Spleen (tissue), 11 donors: ENCODE measurements at regions not wholly inside any gene's neighbourhood (a gene's known extent, or its start where the extent isn't known, plus 50 kb on each side); places are given as distances from the start of the nearest gene placed in this dataset.

Experiments
- DNase-seq: peaks from one replicate; pipeline ENCODE4 v3.0.0-alpha.2; 2020
- H3K27ac ChIP-seq, 8 donors: fragments of 200-600 bp; sonication (generic) in 7 of 8; 1 replicate in 4 of 8; 2 replicates in 4 of 8; pipeline versions ENCODE4 v1.5.0 to v1.8.0; 2016 to 2021; ENCODE audit warnings: inconsistent platforms in 4 of 8, mild to moderate bottlenecking in 4 of 8, moderate library complexity in 1 of 8
- H3K27me3 ChIP-seq, 7 donors: fragments of 200-600 bp; sonication (generic) in 6 of 7; replicated peaks in 1 of 7; 1 replicate in 4 of 7; 2 replicates in 3 of 7; pipeline versions ENCODE4 v1.5.0 to v1.8.0; 2016 to 2021; ENCODE audit warnings: inconsistent platforms in 3 of 7, mild to moderate bottlenecking in 1 of 7
- H3K36me3 ChIP-seq, 6 donors: fragments of 200-600 bp; sonication (generic) in 5 of 6; 1 replicate in 4 of 6; 2 replicates in 2 of 6; pipeline versions ENCODE4 v1.5.0 to v1.8.0; 2016 to 2021; ENCODE audit warnings: inconsistent platforms in 2 of 6
- H3K4me1 ChIP-seq, 6 donors: fragments of 200-600 bp; sonication (generic) in 5 of 6; 1 replicate in 3 of 6; 2 replicates in 3 of 6; pipeline versions ENCODE4 v1.5.0 to v1.8.0; 2016 to 2021; ENCODE audit warnings: inconsistent platforms in 3 of 6
- H3K4me3 ChIP-seq, 8 donors: fragments of 200-600 bp; sonication (generic) in 7 of 8; 1 replicate in 4 of 8; 2 replicates in 4 of 8; pipeline versions ENCODE4 v1.5.0 to v1.8.0; 2016 to 2021; ENCODE audit warnings: inconsistent platforms in 4 of 8, mild to moderate bottlenecking in 4 of 8, moderate library complexity in 2 of 8
- H3K9me3 ChIP-seq, 8 donors: fragments of 200-600 bp; sonication (generic) in 7 of 8; 1 replicate in 4 of 8; 2 replicates in 4 of 8; pipeline versions ENCODE4 v1.5.0 to v1.8.0; 2016 to 2021; ENCODE audit warnings: inconsistent platforms in 4 of 8
- POLR2A ChIP-seq, 3 donors: fragments of 450-650 bp; IDR thresholded peaks; one replicate each; pipeline ENCODE4 v1.5.1; 2017; ENCODE audit warnings: antibody characterized with exemption in 3 of 3, mild to moderate bottlenecking in 1 of 3
- POLR2AphosphoS5 ChIP-seq, 3 donors: sonication (generic); formaldehyde crosslinking; IDR thresholded peaks; one replicate each; pipeline ENCODE4 v1.5.1; 2017; ENCODE audit warnings: antibody characterized with exemption in 3 of 3
- WGBS, 5 donors: extraction: QIAGEN DNeasy Blood & Tissue Kit in 3 of 5; methylation state at CpG; one replicate each; pipeline versions ENCODE4 v1.1.5 to v1.1.7; 2013 to 2018; 5-methylcytosine and 5-hydroxymethylcytosine counted together
- intact Hi-C: fragments of 100-400 bp; cut with DNase I; formaldehyde crosslinking; loops from one replicate; pipeline ENCODE4 v1.15.0; 2023; ENCODE audit warnings: low total_unique reads
- TF ChIP-seq, protein P1 (sequence below), 11 experiments: fragments of 200-600 bp in 7 of 11; fragments of 450-650 bp in 4 of 11; sonication (generic) in 4 of 11; IDR thresholded peaks in 8 of 11; conservative IDR thresholded peaks in 3 of 11; 1 replicate in 7 of 11; 2 replicates in 4 of 11; pipeline versions ENCODE4 v1.4.0 to v1.8.0; 2016 to 2021; ENCODE audit warnings: antibody characterized with exemption in 11 of 11, inconsistent platforms in 4 of 11, mild to moderate bottlenecking in 1 of 11
- donor health status: healthy with polysubstance abuse.
- donor health status: DM: no; HTN: no; CAD: no; lungs with moderate emphysema.
- donor health status: DM: no; HTN: no; CAD: no.
- donor health status: Bipolar disorder and iron deficiency.
- donor health status: healthy.
- donor health status: DM: no; HTN: no; CAD: no.
- donor health status: DM: yes; HTN: yes; CAD: no.

DNA sequence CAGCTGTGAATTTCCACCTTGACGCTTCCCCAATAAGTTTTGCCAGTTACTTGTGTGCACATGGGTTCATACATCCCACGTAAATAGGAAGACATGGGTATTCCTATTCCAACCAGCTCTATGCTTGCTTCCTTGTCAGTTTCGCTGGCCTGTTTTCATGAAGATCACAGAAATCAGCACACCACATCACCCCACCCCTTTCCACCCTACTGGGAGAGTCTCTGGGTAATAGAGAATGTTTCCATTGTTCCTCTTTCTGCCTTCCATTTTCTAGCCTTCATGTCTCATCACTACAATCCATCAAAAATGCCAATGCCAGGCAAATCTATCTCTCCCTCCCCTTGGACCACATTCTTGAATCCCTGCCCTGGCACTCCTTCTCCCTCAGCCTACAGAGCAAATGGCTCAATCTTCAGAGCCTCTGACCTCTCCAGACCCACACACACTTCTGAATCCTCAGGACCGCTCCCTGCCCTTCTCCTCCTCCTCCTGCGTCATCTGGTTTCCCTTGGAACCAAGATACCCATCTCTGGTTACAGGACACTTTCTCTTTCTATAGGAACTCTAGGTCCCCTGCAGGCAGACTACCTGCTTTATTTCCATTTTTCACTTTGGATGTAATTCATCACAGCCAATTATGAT, 323.3 kb downstream of the DHX15 start:
- no peaks in the 10 kb centered on the region for H3K27me3 ChIP-seq
- intact Hi-C loops: no loop called here
- TF ChIP-seq POLR2AphosphoS5 (IDR thresholded peaks at IDR 0.05) (no peak), POLR2A (IDR thresholded peaks at IDR 0.05) (no peak)
- TF ChIP-seq, protein P1, sequence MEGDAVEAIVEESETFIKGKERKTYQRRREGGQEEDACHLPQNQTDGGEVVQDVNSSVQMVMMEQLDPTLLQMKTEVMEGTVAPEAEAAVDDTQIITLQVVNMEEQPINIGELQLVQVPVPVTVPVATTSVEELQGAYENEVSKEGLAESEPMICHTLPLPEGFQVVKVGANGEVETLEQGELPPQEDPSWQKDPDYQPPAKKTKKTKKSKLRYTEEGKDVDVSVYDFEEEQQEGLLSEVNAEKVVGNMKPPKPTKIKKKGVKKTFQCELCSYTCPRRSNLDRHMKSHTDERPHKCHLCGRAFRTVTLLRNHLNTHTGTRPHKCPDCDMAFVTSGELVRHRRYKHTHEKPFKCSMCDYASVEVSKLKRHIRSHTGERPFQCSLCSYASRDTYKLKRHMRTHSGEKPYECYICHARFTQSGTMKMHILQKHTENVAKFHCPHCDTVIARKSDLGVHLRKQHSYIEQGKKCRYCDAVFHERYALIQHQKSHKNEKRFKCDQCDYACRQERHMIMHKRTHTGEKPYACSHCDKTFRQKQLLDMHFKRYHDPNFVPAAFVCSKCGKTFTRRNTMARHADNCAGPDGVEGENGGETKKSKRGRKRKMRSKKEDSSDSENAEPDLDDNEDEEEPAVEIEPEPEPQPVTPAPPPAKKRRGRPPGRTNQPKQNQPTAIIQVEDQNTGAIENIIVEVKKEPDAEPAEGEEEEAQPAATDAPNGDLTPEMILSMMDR (IDR thresholded peaks at IDR 0.05 in 8 of 11, conservative IDR thresholded peaks at IDR 0.05 in 3 of 11): no peak
- no peaks in the 10 kb centered on the region for H3K36me3 ChIP-seq
- WGBS, 5 donors: 77 to 86% (median 77%) methylated on average over 5 of the region's 5 CpGs
- no peak for DNase-seq
- H3K4me1 ChIP-seq: no peaks in the 10 kb centered on the region
- no peak overlapping the region for H3K27ac ChIP-seq
- H3K4me3 ChIP-seq: no peak overlapping the region
- no peaks in the 10 kb centered on the region for H3K9me3 ChIP-seq

DNA sequence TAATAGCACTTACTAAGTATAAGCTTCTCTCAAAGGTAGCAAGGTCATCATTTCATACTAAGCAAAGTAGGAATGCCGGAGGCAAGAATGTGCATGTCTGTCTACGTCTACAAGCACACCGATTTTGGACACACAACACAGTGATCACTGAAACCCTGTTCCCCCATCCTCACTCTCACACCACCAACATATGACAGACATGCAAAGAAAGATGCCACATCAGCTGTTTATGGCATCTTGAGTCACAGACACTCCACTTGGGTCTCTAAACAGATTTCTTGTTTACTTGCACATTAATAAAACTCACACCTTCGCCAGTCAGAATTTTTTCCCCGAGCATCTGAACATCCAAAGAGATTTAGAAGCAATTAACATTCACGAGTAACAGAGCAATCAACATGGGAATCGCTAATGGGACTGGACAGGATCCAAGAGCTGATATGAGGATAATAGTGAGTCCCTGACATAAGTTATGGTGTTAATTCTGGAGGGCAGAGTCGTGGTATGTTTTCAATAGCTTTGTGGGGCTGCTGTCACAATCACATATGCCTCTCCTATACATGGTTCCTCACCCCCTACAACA, 324.1 kb downstream of the DHX15 start:
- H3K4me3 ChIP-seq: no peak overlapping the region
- no peaks in the 10 kb centered on the region for H3K27me3 ChIP-seq
- H3K4me1 ChIP-seq: no peaks in the 10 kb centered on the region
- no peaks in the 10 kb centered on the region for H3K36me3 ChIP-seq
- intact Hi-C loops: no loop called here
- DNase-seq: no peak
- no peaks in the 10 kb centered on the region for H3K9me3 ChIP-seq
- TF ChIP-seq POLR2A (IDR thresholded peaks at IDR 0.05) (no peak), POLR2AphosphoS5 (IDR thresholded peaks at IDR 0.05) (no peak)
- TF ChIP-seq, protein P1 (IDR thresholded peaks at IDR 0.05 in 8 of 11, conservative IDR thresholded peaks at IDR 0.05 in 3 of 11): no peak
- no peak overlapping the region for H3K27ac ChIP-seq
- WGBS, 5 donors: 66 to 86% (median 67%) methylated on average over 8 of the region's 8 CpGs

DNA sequence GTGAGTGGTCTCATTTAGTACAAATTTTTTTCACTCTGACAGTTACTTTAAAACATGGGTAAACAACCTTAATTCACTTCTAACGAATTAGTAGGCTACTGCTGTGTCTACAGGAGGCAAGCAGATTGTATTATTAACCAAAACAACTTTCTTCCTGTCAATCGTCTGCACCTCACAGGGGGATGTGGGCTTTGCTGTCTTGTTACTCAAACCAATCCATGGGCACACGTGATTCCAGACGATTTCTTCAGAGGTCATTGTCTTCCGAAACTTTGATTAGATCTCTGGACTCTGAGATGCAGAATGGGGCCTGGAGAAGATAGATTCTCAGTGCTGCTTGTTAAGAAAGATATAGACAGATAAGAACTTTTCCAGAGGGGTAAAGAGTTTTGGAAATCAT, 327.8 kb downstream of the DHX15 start:
- Histone ChIP-seq H3K27ac (no peak overlapping the region), H3K27me3 (no peaks in the 10 kb centered on the region), H3K4me3 (no peak overlapping the region), H3K36me3 (no peaks in the 10 kb centered on the region), H3K9me3 (no peaks in the 10 kb centered on the region), H3K4me1 (no peaks in the 10 kb centered on the region)
- intact Hi-C loops: no loop called here
- no peak for DNase-seq
- WGBS, 5 donors: 31 to 37% (median 36%) methylated on average over 5 of the region's 5 CpGs
- no peak for TF ChIP-seq POLR2A (IDR thresholded peaks at IDR 0.05)
- TF ChIP-seq, protein P1 (IDR thresholded peaks at IDR 0.05 in 8 of 11, conservative IDR thresholded peaks at IDR 0.05 in 3 of 11): no peak
- no peak for TF ChIP-seq POLR2AphosphoS5 (IDR thresholded peaks at IDR 0.05)

DNA sequence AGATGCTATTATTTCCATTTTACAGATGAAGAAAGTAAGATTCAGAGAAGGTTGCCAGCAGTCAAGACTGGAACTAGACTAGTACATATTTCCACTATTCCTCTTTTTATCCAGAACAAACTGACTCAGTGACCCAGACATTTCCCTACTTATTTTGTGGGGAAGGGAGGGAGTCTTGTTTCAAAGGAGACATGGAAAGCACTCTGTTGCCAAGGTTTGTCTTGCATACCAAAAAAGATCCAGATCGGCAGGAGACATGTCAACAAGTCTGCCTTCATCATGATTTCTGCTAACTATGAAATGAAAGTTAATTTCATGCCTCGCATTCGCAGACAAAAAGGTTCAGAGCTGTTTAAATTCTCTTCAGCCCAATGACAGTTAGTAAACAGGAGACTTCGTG, 328.3 kb downstream of the DHX15 start:
- intact Hi-C loops: no loop called here
- no peak for TF ChIP-seq POLR2AphosphoS5 (IDR thresholded peaks at IDR 0.05)
- TF ChIP-seq POLR2A (IDR thresholded peaks at IDR 0.05): no peak
- TF ChIP-seq, protein P1 (IDR thresholded peaks at IDR 0.05 in 8 of 11, conservative IDR thresholded peaks at IDR 0.05 in 3 of 11): no peak
- no peaks in the 10 kb centered on the region for H3K27me3 ChIP-seq

More for the DNA sequence above, 328.3 kb downstream of the DHX15 start:
- 71 to 84% (median 74%) methylated on average over 4 of the region's 4 CpGs for WGBS, 5 donors
- no peak for DNase-seq
- H3K9me3 ChIP-seq: no peaks in the 10 kb centered on the region
- H3K4me1 ChIP-seq: no peaks in the 10 kb centered on the region
- no peaks in the 10 kb centered on the region for H3K36me3 ChIP-seq
- no peak overlapping the region for H3K4me3 ChIP-seq
- no peak overlapping the region for H3K27ac ChIP-seq
